AG08395 (cell line): ENCODE measurements at regions not wholly inside any gene's neighbourhood (a gene's known extent, or its start where the extent isn't known, plus 50 kb on each side); places are given as distances from the start of the nearest gene placed in this dataset.
A peak's percentile ranks its signal among the peaks of the same experiment; 100 is the strongest.

Source experiments
- DNase-seq: peaks from one replicate; pipeline ENCODE4 v3.0.0; 2012; ENCODE audit warnings: mixed read lengths, low spot score

DNA sequence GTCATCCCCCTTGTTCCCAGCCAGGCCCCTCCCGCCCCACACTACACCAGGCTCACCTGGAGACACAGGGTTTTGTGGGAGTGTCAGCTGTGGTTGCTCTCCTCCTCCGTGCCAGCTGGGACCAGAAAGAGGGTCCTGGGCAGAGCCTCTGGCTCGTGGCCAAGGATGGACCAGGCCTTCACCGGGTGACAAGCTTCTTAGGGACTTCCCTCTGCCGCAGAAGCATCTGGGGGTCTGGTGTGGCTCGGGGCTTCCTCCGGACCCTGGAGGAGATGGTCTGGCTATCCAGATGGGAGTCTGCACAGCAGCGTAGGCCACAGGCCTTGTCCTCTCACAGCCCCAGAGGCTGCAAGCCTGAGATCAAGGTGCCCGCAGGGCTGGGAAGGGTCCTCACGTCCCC lies 63.8 kb upstream of the CFAP46 start:
- DNase-seq, result no peak

DNA sequence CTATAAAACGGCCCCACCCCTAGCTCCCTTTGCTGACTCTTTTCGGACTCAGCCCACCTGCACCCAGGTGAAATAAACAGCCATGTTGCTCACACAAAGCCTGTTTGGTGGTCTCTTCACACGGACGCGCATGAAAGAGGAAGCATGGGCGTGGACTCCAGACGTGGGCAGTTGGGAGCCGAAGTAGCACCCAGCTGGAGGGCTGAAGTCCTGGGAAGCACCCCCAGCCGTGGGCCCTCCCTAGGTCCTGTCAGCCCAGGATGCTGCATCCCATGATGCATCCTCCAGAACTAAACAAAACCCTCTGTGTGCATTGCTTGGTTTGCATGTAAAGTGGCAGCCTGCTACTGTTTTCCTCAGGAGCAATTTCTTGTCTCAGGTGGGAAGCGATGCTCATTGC lies 62.1 kb upstream of the CFAP46 start:
- no peak for DNase-seq

DNA sequence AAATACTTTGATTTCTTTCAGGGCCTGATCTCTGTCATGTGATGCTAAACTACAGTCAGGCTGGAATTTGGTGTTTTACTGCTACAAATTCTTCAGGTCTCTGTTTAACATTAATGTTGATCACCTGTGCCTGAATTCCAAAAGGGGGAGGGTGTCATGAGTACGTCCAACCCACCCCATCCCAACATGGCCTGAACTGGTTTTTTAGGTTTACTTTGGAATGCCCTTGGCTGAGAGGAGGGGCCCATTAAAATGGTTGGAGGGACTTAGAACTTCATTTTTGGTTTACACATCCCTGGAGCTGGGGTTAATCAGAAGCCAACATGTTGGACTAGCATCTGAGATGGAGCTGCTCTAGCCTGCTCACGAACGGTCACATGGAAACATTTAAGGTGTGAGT lies 60.8 kb upstream of the CFAP46 start:
- no peak for DNase-seq

DNA sequence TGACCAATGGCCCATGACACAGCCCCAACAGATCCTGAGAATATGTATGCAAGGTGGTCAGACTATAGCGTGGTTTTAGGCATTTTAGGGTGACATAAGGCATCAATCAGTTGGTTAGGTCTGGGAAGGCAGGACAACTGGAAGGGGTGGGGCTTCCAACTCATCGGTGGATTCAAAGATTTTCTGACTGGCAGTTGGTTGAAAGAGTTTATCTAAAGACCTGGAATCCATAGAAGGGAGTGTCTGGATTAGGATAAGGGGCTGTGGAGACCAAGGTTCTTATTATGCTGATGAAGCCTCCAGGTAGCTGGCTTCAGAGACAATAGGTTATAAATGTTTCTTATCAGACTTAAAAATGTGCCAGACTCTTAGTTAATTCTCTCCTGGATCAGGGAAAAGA lies 60.3 kb upstream of the CFAP46 start:
- no peak for DNase-seq

DNA sequence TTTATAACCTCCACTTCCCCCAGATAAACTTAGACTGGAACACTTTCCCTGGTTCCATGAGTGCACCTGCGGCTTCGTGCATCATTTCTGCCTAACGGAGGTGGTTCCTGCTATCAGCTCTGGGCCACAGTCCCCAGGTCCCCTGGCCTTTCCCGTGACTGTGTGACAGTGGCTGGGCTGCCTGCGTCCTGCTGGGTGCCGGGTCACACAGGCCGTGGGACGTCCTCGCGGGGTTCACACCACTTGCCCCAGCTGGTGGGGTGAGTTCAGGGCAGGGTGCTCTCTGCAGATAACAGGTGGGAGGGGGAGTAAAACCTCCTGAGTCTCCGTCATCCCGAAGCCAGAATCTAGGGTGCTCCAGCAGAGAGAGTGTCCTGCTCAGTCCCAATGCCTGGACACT lies 58.7 kb upstream of the CFAP46 start:
- no peak for DNase-seq

DNA sequence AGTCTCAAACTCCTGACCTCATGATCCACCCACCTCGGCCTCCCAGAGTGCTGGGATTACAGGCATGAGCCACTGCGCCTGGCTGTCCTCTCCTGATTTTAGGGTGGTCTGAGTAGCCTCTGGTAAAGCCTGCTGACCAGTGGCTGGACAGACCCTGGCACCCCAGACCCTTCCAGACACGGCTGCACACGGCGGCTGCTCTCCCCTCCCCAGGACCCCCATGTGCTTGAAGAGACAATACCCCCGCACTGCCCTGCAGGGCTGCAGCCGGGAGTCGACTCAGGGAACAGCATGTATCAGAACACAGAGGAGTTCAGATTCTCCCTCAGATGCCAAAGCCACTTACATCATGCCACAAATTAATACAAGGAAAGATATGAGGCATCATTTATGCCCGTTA lies 58.3 kb upstream of the CFAP46 start:
- DNase-seq, result no peak

DNA sequence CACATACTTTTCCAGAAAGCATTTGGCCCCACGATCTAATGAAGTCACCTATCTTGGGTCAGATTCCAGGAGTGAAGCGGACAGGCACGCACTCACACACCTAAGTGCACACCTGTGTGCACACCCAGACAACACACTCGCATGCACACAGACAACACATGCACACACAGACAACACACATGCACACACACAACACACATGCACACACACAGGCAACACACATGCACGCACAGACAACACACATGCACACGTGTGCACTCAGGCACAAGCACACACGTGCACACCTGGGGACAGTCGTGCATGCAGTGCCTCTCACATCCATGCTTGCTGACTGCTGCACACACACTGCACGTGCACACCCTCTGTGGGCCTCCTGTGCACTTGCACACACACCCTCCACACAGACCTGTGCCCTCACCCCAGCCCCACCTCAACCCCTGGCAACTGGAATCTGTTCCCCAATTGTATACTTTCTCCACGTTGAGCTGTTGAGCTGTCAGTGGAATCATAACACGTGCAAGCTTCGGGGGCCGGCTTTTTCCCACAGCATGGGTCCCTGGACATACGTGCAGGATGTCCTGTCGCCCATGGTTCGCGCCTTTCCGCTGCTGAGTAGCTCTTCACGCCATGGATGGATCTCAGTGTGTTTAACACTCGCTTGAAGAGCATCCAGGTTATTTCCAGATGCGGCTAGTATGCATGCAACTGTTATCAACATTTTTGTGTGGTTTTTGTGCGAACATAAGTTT lies 55.3 kb upstream of the CFAP46 start:
- DNase-seq, result no peak

DNA sequence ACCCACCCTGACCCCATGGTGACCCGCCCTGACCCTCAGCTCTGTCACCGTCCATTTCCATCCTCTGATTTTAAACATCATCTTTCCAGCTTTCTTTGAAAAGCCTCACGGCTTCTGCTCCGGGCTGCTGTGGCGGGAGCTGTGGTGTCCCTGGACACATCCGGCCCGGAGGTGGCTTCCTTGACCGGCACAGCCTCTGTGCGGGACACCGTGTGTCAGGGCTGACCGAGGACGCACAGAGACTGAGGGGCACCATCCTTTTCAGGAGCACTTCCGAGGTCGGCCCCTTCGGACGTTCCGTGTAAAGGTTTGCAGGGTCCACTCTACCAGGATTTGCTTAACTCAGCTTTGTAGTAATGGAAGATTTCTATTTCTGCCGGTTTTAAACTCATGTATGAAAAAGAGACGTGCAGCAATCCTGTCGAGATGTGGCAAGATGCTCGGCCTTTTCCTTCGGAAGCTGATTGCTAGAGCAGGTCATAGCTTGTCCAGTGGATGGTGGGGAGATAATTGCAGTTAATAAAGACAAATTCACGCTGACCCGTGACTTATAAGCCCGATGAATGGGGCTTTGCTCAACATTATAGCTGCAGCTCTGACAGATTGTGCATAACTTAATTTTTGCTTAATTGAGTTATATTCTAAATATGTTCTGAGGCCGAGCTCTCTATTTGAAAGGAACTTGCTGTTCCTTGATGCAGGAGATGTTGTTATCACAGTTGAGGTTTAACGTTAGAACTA lies 54.4 kb upstream of the CFAP46 start:
- no peak for DNase-seq

DNA sequence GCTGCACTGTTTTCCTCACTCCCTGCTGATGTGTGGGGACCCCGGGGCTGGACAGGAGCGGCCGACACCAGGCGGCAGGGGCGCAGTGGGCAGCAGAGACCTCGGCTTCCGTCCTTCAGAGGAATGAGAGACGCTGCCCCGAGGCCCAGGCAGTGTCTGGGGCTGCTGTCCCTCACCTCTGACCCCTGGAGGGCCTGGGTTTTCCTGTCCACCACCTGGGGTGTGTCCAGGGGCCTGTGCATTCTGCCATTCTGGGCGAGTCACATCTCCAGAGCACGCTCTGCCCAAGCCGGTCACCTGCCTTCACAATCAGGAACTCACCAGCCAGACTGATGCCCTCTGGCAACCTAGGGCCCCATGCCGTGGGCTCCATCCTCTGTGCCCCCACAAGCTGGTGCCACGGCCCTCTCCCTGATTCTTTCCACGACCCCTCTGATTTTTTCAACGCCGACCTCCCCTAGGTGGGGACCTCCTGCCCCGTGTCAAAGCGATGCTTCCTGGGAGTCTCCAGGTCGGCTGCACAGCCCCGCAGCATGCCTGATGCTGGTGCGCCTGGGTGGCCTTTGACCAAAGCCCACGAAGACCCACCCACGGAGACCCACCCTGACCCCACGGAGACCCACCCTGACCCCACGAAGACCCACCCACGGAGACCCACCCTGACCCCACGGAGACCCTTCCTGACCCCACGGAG lies 53.7 kb upstream of the CFAP46 start:
- no peak for DNase-seq

DNA sequence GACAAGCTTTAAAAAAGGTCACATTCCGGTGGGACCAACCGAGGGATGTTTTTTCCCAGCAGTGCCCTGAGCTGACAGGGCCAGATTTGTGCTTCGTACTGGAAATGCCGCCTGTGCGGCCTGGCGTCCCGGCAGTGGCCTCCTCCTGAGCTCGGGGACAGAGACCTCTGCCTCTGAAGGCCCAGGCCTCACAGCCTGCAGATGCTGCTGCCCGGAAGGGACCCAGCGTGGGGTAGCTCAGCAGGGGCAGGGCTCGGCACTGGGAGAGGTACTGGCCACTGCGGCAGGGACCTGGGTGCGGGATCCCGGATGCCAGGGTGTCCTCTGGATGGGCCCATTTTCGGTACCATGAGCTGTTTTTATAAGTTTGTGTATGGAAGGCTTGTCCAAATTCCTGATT lies 52.4 kb upstream of the CFAP46 start:
- no peak for DNase-seq

DNA sequence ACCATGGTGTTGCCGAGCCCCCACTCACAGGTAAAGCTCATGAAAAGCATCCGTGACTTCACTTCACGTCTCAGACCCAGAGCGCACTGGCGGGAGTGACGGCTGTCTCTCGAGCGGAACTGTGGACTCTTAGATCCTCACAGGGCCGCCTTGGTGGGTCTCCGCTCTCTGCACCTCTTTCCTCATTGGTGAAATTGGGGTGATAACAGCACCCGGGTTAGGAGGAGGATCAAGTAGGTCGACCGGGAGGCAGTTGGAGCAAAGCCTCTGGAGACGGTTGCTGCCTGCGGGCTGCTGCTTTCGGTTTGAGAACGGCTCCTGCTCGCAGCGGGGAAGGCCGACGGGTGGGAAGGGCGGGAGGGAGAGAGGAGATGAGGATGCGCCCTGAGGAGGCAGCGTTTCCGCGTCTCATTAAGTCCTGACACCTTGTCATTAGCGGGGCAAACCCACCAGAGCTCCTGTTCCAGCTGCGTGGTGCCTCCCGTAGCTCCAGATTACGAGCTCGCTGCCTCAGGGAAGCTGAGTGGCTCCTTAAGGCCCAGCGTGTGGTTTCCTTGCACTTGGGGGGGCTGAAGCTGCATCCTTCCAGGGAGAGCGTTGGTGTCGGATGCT lies 51.9 kb upstream of the CFAP46 start:
- peak; percentile 50 for DNase-seq

DNA sequence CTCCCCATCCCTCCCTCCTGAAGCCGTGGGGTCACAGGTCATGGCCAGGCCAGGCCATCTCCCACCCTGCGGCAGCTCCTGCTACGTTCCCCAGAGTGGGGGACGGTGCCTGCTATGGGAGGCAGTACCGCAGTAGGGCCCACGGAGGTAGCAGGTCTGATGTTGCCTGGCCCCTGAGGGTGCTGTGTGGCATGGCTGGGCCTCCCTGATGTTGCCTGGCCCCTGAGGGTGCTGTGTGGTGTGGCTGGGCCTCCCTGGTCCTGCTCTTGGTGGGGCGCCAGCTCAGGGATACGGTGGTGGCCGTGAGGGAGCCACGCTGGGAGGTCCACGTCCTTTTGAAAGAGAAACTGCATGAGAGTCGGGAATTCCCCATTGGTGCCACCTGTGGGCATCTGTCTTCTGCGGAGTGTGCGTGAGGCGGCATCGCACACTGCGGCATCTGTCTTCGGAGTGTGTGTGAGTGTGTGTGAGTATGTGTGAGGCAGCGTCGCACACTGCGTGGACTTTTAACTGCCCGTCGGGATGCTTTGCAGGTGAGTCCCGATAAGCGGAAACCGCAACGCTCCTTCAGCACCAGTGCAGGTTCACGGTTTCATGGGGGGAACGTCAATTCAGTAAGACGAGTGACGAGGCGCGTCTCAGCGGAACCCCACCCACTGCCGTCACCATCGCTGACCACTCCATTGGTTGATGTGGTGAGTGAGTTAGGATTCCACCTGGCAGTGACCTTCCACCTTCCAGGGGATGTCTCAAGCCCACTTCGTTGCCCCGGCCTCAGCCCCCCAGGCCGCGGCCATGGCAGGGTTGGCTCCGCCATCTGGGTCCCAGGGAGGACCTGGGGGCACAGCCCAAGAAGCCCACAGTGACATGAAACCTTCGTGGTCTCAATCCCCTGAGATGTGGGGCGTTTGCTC lies 51.2 kb upstream of the CFAP46 start:
- DNase-seq, result no peak

DNA sequence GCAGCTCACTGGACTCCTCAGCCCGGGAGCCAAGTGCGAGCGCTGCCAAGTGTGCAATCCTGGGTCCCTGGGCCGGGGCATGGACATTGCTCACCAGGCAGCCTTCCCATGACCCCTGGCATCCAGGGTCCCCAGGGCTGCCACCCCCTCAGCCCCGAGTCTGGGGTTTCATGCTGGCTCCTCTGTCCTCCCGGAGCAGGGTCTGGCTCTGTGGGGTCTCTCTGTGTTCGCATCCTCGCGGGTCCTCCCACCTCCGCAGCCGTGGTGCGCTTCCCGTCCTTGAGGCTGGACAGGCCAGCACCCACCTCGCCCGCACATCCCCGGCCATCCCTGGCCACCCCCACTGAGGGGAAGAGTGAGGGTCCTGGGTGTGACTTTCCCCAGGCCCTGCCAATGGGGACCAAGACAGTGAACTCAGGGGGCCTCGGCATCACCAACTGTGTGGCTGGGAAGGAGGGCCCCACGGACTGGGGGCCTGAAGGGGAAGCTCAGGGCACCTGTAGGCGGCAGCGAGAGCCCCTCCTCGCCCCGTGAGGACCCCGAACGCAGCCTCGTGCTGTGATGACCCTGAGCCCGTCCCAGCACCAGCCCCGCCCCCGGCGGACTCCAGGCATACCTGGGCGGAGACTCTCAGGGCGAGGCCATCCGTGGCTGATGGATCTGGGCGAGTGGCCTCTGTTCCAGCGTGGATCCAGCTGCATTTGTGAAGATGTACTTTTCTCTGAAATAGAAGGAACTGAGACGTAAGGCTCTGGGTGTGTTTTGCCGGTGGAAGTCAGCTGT lies 50.3 kb upstream of the CFAP46 start:
- DNase-seq, result no peak
